ENCODE measurements at regions not wholly inside any gene's neighbourhood (a gene's known extent, or its start where the extent isn't known, plus 50 kb on each side); places are given as distances from the start of the nearest gene placed in this dataset.
A peak's percentile ranks its signal among the peaks of the same experiment; 100 is the strongest.
"Not testable (repeated sequence)": the region's sequence is repeated elsewhere in the genome, so short reads cannot be mapped to it uniquely, and the experiment has no call there.

DNA sequence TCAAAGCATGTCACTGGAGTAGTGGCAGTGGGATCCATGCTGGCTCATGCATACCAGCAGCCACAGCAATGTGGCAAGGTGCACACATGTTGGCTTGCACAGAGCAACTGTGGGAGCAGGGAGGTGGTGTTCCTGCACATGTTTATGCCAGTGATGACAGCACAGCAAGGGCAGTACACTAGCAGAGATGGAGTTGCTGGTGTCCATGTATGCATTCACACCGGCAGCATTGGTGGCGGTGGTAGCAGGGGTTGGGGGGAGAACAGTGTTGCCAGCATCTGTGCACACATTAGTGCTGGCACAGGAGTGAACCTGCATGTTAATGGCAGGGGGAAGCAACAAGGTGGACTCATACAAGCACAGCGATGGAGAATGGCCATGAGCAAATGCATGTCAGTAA lies 202.0 kb upstream of the KCNMB2 start:
- TF ChIP-seq, protein P1, sequence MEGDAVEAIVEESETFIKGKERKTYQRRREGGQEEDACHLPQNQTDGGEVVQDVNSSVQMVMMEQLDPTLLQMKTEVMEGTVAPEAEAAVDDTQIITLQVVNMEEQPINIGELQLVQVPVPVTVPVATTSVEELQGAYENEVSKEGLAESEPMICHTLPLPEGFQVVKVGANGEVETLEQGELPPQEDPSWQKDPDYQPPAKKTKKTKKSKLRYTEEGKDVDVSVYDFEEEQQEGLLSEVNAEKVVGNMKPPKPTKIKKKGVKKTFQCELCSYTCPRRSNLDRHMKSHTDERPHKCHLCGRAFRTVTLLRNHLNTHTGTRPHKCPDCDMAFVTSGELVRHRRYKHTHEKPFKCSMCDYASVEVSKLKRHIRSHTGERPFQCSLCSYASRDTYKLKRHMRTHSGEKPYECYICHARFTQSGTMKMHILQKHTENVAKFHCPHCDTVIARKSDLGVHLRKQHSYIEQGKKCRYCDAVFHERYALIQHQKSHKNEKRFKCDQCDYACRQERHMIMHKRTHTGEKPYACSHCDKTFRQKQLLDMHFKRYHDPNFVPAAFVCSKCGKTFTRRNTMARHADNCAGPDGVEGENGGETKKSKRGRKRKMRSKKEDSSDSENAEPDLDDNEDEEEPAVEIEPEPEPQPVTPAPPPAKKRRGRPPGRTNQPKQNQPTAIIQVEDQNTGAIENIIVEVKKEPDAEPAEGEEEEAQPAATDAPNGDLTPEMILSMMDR (conservative IDR thresholded peaks at IDR 0.05; ENCODE audit: low read depth, low read length), result no peak
- H3K4me3 ChIP-seq (ENCODE audit: low read depth, low read length), result no peak overlapping the region
- no peak for DNase-seq (ENCODE audit: low read depth)

DNA sequence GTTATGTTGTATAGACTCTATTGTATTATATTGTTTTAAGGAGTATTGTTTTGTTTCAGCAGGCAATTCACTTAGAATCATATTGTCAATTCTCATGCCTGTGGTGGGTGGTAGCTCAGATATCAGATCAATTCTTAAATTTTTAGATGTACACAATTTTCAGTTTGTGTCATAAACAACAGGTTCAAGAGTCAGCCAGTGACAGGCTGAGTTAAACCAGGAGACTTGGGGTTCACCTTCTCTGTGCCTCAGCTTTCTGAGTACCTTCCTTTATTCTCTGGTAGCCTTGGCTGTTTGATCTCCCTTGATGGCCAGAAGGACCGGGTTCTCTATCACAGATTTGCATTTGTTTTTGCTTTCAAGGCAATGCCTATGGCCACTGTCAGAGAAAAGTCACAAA lies 199.9 kb upstream of the KCNMB2 start:
- TF ChIP-seq, protein P1 (conservative IDR thresholded peaks at IDR 0.05; ENCODE audit: low read depth, low read length), result no peak
- no peak for DNase-seq (ENCODE audit: low read depth)
- H3K4me3 ChIP-seq (ENCODE audit: low read depth, low read length), result no peak overlapping the region

DNA sequence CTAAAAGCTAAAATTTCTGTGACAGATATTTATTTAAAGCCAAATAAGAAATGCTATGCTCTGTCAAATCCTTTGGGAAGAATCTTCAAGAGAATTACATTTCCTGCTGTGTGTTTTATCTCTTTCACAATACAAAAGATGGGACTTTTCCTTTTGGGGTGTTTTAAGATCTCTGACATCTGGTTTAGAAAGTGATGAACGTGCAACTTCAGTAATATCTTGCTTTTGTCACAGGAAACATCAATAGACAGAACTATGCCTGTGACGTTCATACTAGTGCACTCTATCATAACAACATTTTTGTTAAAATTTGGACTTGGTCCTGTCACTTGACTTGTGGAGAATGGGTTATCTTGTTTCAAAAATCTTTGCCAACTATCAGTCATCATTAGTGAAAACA lies 195.7 kb upstream of the KCNMB2 start:
- no peak for DNase-seq (ENCODE audit: low read depth)
- H3K4me3 ChIP-seq (ENCODE audit: low read depth, low read length), result no peak overlapping the region
- TF ChIP-seq, protein P1 (conservative IDR thresholded peaks at IDR 0.05; ENCODE audit: low read depth, low read length), result no peak

DNA sequence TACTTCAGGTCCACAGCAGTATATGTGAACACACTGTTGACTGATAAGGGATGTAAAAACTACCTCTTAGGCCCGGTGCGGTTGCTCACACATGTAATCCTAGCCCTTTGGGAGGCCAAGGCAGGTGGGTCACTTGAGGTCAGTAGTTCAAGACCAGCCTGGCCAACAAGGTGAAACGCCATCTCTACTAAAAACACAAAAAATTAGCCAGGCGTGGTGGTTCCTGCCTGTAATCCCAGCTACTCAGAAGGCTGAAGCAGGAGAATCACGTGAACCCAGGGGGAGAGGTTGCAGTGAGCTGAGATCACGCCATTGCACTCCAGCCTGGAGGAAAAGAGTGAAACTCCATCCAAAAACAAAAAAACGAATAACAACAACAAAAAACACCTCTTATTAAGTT lies 194.6 kb upstream of the KCNMB2 start:
- DNase-seq (ENCODE audit: low read depth), result no peak
- no peak overlapping the region for H3K4me3 ChIP-seq (ENCODE audit: low read depth, low read length)
- TF ChIP-seq, protein P1 (conservative IDR thresholded peaks at IDR 0.05; ENCODE audit: low read depth, low read length), result no peak

DNA sequence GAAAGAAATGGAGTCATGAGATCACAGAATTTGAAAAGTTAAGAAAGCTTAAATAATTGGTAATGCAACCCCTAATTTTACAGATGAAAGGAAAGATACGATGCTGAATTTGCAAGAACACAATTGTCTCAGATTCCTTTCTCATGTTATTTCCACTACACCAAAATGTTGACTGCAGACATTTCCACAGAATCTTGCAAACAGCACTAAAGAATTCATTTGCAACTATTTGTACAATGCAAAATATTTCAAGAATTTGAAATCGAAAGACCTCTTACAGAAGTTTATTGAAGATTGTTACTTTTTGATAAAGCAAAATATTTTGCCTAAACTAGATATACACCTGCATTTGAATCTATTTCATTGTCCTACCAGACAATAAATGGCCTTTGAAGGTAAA lies 194.1 kb upstream of the KCNMB2 start:
- peak; percentile 49 for DNase-seq (ENCODE audit: low read depth)

DNA sequence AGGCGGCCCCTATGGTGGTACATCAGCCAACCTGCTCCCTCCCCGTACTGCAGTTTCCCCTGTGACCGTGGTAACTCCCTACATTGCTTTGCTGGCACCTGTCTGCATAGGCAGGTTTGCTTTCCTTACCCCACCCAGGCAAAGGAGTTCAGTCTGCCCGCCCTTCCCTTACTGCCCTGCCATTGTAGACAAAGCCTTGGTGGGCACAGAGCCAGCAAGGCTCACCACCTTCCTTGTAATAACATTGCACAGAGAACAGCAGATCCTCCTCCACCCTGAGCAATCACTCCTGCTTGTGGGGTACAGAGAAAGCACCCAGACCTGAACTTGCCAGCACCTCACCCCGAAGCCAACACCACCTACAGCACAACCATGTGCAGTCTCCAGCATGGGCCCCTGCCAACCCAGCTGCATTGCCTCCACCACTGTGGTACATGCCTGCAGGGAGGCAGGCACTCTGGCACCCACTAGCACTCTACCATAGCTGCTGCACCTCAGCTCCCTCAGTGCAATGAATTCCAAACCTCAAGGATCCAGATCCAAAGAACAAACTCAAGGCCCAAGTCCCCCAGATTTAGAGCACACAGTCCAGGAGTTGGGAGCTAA lies 192.7 kb upstream of the KCNMB2 start:
- no peak for DNase-seq (ENCODE audit: low read depth)
- no peak overlapping the region for H3K4me3 ChIP-seq (ENCODE audit: low read depth, low read length)
- TF ChIP-seq, protein P1 (conservative IDR thresholded peaks at IDR 0.05; ENCODE audit: low read depth, low read length), result no peak

More for the DNA sequence above, 194.1 kb upstream of the KCNMB2 start:
- TF ChIP-seq, protein P1 (conservative IDR thresholded peaks at IDR 0.05; ENCODE audit: low read depth, low read length), result no peak
- H3K4me3 ChIP-seq (ENCODE audit: low read depth, low read length), result no peak overlapping the region

DNA sequence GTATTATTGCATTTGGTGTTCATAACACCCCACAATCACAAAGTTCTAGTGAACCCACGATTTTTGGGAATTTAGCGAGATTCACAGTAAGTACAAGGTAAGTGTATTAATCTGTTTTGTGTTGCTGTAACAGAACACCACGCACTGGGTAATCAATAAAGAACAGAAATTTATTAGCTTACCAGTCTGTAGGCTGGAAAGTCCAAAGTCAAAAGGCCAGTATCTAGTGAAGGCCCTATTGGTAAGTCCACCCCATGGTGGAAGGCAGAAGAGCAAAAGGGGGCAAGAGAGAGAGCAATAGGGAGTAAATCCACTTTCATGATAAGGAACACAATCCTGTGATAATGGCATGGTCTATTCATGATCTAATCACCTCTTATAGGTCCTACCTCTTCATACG lies 190.3 kb upstream of the KCNMB2 start:
- DNase-seq (ENCODE audit: low read depth), result no peak
- TF ChIP-seq, protein P1 (conservative IDR thresholded peaks at IDR 0.05; ENCODE audit: low read depth, low read length), result no peak

DNA sequence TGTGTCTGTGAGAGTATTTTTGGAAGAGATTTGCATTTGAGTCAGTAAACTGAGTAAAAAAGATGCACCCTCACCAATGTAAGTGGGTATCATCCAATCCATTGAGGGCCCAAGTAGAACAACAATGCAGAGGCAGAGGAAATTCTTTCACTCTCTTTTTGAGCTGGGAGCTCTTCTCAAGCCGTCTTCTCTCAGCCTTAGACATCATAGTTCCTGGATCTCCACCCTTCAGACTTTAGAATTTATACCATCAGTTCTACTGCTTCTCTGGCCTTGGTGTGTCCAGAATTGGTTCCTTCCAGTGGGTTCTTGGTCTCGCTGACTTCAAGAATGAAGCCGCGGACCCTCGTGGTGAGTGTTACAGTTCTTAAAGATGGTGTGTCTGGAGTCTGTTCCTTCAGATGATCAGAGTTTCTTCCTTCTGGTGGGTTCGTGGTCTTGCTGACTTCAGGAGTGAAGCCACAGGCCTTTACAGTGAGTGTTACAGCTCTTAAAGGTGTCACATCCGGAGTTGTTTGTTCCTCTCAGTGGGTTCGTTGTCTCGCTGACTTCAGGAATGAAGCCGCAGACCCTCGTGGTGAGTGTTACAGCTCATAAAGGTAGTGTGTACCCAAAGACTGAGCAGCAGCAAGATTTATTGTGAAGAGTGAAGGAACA lies 187.5 kb upstream of the KCNMB2 start:
- H3K4me3 ChIP-seq (ENCODE audit: low read depth, low read length); DNase-seq (ENCODE audit: low read depth): not testable (repeated sequence)

More for the DNA sequence above, 190.3 kb upstream of the KCNMB2 start:
- H3K4me3 ChIP-seq (ENCODE audit: low read depth, low read length), result no peak overlapping the region

DNA sequence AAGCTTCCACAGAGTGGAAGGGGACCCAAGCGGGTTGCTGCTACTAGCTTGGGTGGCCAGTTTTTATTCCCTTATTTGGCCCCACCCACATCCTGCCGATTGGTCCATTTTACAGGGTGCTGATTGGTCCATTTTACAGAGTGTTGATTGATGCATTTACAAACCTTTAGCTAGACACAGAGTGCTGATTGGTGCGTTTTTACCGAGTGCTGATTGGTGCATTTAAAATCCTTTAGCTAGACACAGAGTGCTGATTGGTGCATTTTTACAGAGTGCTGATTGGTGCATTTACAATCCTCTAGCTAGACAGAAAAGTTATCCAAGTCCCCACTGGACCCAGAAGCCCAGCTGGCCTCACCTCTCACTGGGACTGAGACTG lies 187.0 kb upstream of the KCNMB2 start:
- not testable (repeated sequence) for H3K4me3 ChIP-seq (ENCODE audit: low read depth, low read length); DNase-seq (ENCODE audit: low read depth)

Measured in choroid plexus epithelial cell (primary cell).